ENCODE measurements at regions not wholly inside any gene's neighbourhood (a gene's known extent, or its start where the extent isn't known, plus 50 kb on each side); places are given as distances from the start of the nearest gene placed in this dataset.

DNA sequence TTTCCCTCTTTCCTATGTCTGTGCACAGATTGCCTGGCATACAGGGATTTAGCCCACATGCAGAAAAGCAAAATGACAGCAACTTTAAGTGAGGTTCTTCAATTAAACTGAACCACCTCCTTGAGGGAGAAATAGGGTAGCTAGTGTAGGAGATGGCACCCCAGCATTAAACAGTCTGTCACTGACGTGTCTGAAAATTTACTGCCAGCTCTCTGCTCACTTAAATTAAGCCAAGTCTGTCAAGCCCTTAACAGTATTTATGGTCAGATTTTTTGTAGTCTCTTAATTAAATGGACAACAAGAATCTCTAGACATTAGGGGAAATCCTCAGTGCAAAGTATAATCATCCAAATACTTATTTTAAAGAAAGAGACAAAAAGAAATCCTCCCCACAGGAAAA, 696.5 kb upstream of the PTBP2 start:
- DNase-seq, result no peak

DNA sequence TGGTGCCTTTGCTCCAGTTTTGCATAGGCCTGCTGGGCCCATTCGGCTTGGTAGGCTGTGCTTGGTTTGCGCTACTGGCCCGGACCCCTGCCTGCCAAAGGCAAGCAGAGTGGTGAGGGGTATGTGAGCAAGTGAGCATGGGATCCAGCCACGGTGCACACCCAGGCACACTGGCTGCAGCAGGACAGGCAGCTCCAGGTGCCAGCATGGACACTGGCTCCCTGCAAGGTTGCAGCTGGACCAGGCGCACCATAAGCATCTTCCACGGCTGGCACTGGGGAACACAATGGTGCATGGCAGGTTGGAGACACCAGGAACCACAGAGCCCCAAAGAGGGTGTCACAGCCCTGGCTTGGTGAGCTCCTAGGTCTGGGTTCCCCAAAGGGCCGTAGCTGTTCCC, 693.5 kb upstream of the PTBP2 start:
- no peak for DNase-seq

DNA sequence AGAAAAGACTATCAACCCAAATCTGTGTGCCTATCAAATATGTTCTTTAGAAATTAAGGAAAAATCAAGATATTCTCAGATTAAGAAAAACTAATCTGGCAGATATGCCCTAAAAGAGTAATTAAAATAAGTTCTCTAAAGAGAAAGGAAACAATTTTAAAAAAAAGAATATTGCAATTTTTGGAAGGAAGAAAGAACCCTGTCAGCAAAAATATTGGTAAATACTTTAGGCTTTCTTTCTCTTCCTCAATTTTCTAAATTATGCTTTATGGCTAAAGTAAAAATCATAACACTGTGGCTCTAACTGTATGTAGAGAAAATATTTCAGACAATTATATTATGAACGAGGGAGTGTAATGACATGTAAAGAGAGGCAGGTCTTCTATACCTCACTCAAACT, 691.3 kb upstream of the PTBP2 start:
- no peak for DNase-seq

DNA sequence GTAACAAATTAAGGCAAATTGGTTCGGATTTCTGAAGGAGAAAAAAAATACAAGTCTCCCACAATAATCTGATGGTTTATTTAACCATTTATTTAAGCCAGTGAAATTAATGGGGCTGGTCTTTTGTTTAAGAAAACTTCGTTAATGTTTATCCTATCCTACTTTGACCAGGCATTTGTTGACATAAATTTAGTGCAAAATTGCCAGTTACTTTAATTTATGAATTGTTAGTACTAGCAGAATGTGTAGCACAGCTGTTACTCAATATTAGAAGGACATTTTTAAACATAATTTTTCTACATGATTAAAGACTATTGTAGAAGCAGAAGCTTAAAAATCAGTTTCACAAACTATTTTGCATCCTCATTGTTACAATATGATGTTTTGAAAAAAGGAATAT, 687.6 kb upstream of the PTBP2 start:
- DNase-seq, result no peak

DNA sequence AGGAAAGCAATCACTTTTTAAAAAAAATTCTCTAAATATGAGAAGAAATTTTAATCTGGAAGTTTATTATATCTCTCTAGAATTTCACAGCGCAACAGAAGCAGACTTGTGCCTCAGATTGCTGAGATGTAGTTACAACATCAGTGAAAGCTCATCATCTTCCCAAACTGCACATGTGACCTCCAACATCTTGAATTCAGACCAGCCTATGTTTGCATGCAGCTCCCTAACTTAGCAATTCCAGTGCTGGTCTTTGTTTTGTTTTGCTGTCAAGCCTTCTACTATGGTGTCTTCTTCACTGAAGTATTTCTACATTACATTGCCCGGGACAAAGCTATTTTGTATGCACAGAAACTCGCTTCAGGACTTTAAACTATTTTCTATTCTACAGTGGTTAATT, 684.8 kb upstream of the PTBP2 start:
- DNase-seq, result no peak

DNA sequence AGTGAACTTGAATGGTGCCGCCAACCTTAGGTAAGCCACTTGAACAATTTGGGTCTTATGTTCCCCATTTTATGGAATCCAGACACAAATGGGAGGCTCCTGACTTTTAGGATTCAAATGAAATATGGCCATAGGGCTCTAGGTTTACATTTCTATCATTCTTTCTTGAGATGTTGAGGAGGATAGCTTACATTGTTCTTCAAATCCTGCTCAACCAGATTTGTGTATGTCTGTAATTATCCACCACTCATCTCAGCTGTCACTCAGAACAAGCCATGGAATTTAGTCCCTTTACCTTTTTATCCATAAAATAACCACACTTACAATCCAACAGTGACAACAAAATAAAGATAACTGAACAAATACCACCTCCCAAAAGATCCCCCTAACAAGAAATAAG, 682.9 kb upstream of the PTBP2 start:
- DNase-seq, result no peak

DNA sequence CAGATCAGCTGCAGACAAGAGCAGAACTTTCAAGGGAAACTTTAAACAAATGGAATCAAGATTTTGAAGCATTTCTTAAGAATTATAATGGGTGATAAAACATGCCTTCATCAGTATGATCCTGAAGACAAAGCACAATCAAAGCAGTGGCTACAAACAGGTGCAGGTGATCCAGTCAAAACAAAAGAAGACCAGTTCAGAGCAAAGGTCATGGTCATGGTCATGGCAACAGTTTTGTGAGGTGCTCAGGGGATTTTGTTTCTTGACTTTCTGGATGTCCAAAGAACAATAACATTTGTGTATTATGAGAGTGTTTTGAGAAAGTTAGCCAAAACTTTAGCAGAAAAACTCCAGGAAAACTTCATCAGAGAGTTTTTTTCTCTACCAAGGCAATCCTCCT, 681.7 kb upstream of the PTBP2 start:
- no peak for DNase-seq

DNA sequence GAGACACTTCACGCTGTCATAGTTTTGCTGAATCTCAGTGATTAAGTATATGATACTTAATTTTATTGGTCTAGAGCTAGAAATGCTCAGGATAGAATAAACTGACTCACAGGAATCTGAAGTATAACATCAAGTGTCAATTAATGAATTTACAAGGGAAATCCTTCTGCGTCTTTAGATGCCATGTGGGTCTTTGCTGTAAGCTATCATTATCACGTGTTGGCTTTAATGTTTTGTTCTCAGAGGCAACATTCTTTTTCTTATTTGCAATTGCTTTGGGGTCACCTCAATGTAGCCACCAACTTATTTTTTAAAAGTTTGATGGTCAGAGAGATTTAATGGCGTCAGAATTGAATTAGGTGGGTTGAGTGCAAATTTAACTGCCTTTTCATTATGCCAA, 680.1 kb upstream of the PTBP2 start:
- no peak for DNase-seq

DNA sequence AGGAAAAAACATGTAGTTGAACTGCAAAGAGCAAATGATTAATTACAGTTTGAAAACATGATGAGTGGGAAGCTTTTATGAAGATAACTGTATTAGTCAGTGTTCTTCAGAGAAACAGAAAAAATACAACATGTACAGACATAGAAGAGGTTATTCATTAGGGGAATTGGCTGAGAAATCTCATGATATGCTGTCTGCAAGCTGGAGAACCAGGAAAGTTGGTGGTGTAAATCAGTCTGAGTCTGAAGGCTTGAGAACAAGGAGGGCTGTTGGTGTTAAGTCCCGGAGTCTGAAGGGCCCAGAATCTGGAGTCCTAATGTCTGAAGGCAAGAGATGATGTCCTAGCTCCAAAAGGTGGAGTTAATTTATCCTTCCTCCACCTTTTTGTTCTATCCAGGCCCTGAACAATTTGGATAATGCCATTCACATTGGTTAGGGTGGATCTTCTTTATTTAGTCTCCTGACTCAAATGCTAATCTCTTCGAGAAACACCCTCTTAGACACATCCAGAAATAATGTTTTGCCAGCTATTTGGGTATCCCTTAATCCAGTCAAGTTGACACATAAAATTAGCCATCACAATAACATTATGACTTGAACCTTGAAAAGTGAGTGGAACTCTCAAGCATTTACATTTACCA, 672.9 kb upstream of the PTBP2 start:
- no peak for DNase-seq

DNA sequence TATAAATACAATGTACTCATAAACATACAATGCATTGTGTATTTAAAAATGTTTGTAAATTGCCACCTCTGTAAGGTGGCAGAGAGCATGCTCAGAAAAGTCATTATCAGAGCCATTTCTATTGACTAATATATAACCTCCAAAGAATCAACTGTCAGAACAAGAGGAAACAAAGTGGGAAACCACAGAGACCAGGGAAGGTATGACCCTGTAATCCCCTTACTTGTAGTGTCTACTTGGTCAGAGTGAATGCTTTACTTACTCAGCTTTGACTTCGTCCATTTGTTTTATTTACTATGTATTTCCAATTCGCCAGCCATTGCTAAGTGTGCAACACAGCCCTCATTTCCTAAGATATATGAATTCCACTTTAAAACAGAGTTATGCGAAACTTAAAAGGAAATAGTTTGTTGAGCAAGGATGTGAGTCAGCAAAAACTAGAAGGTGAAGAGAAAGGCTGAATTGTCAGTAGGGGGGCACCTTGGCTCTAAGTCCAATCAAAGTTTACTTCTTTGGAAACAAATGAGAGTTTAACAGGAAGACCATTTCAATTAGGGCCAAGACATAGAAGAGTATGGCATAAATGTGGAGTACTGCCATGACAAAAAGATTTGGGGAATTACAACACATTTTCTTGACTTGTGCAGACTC, 671.7 kb upstream of the PTBP2 start:
- no peak for DNase-seq

DNA sequence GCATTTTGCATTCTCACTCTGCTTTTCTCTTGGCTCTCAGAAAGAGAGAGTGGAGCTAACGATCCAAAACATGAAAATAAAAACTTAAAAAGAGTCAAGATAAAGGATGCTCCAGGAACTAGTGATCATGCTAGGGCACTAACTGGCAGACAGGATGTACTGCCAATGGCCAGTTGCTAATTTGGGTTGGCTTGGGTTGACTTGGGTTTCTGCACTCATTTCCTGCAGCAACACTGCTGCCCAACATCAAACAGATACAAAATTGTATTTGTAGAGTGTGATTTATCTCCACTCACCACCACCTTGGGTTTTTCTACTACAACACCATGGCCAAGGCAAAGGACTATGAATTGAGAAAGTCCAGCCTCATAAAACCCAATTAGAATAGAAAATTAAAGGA, 662.3 kb upstream of the PTBP2 start:
- no peak for DNase-seq

DNA sequence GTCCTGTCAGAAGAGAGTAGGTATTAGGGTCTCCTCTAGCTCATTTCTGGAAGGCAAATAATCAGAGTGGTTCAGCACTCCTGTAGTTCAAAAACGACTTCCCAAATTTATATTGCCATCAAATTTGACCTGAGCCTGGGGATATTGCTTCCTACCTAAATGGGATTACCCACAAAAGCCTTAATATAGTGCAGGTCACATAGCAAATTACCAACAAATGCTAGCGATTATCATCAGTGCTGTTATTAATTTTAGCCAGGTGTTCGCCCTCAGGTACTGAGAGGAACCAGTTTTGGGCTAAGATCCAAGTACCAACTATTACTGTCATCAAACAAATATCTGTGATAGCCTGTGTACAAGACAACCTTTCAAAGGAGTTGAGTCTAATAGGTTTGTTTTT, 661.8 kb upstream of the PTBP2 start:
- no peak for DNase-seq

DNA sequence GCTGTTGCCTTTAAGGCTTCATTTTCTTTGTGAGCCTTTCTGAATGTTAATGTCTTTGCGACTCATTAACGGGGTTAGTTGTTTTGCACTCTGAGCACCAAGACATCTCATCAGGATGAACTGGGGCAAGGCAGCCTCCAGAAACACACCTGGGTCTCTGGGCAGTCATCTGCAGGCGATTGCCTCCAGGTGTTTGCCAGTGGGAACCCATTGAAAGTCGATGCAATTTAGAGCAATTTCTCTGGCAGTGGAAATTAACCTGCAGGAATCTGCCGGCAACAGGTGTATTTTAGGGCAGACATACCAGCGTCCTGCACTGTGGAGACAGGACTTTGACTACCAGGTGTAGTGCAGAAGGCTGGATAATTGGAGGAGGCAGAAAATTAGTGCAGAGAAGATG, 661.0 kb upstream of the PTBP2 start:
- no peak for DNase-seq

DNA sequence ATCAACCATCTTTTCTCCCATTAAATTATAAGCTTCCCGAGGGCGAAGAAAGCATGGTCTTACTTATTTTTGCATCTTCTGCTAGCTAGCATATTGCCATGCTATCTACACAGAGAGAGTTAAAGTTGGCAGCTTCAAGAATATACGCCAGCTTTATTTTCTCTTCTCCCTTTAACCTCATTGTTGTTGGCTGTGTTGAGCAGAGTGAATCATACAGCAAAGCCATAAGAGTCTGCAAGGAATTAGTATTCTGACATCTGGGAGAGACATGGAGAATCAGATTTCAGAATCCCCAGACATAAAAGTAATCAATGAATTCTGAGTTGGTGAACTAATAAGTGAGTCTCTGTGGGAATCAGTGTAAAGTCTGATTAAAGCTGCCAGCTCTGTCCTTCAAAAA, 649.6 kb upstream of the PTBP2 start:
- no peak for DNase-seq

DNA sequence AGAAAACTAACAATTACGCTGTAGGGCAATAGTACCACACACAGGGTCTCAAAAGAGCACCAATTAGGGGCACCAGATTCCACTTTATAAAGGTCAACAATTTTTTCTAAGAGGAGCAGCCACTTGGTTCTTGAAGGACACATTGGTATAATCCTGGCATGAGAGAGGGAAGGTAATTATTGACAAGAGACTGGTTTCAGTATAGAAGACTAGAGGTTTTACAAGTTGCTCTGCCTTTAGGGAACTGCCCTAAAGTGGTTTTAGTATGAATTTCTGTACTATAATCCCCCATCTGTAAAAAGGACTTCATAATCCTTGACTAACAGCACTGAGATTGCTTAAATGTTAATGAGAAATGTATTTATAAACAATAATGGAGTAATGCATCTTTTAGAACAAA, 648.5 kb upstream of the PTBP2 start:
- no peak for DNase-seq

DNA sequence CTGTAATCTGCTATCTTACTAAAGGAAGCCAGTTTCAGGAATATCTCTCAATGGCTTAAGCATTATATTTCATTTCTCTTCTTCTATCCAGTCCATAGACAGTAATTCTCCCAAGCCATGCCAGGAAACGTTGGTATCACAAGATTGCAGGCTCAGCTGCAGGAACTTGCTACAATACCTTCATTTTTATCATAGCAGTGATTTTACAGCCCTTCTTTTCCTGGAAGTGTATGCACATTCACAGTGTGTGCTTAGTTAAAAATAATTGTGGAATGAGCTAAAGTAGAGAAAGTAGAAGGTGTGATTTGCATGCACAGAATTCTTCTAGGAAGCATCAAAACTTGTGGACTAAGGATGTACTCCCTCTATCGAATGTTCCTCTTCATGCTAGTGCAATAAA, 647.2 kb upstream of the PTBP2 start:
- DNase-seq, result no peak

DNA sequence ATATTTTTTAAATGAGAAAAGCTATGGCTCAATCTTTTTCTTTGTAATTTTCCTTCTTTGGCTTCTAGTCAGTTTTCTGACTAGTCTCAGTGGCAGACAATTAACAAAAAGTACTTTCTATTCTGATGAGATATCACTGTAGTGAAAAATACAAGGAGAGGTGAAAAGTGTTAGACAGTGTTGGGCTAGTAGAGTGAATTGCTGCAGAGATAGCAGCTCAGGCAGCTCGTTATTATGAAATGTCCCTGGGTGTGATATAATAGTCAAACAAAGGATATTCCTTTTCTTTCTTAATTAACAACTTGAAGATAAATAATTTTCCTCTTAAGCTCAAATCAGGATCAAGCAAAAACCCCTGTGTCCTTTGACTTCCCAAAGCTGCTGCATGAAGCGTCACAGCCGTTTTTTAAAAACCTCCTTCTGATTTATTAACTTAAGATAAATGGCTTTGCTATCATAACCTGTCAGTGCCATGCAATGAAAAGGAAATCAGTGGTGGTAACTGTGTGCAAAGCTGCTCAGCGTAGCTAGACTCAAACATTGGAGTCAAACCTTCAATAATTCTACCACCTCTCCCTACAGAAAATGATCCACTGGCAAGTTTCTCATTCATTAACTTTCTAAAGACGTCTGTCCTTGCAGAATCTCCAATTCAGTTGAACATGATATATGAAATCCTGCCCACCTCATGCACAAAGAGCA, 646.6 kb upstream of the PTBP2 start:
- DNase-seq, result no peak

DNA sequence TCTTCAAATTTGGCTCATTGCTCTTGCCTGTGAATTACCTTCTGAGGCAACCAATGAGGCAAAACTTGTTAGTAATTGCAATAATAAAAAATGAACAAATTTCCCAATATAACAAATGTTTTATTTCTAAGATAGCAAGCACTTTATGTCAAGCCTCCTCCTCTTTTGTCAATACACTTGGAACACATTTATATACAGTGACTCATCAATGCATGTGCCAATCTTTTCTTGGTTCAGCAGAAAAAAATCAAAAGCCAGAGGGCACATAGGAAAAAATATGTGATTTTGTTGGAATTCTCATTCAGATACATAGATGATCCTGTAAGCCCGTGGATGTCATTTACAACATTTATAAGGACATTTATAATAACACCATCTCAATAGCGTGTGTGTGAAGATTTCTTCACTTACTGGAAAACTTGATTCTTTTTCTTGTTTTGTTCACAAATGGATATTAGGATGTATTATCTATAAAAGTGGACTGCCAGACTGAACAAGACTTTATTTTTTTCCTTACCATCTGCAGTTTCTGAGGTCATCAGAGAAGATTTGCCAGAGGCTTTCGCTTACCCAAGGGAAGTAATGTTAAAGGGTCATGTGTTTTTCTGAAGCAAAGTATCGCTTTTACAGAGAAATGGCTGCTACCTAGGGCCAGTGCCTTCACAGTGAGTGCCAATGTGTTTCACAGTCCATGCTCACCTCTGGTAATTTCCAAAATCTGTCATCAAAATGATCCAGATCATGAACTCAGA, 645.7 kb upstream of the PTBP2 start:
- no peak for DNase-seq

DNA sequence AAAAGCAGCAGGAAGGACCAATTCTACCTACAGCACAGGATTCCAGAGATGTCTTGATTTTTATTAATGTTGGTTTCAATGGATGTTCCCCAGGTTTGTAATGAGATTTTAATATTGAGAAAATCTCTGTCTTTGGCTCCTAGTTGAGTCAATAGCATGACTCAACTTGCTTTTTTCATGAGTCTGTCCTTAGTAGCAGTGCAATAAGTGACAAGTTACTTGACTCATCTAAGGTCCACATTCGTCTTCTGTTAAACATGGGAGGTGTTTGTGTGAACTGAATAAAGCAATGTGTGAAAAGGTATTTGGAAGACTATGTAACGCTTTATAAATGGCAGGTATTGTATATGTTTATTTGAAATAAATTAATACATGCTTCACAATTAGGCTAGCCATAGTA, 645.0 kb upstream of the PTBP2 start:
- DNase-seq, result no peak

DNA sequence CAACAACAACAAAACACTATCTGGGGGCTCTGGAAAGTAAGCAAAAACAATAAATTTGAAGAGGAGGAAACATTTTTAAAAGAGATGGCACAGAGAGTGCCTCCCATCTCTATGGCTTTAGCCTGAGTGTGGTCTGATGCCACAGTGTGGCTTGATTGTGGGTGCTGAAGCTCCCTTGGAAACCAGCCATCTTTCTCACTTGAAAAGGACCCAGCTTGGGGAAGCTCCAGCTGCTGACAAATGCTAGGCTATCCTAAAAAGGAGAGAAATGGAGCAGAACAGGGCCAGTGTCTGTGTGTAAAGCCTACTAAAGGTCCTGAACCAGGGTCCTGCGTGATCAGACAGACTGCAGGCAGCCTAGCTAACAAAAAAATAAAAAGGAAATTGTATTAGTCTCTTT, 642.0 kb upstream of the PTBP2 start:
- DNase-seq, result no peak

DNA sequence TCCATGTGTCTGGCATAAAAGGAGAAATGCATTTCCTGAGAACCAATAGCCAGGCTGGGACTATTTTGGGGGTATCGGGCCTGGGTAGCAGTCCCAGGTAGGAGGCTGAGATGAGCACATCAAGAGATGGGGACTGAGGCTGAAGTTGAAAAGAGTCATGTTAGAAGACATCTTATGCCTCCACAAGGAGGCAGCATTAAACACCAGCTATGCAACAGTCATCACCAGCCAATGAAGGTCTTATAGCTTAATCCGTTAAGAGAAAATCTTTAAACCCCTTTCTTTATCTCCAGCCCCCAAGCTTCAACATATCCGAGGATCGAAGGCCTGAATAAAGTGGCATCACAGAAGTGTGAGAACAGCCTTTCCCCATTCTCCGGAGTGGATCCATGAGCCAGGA, 640.7 kb upstream of the PTBP2 start:
- no peak for DNase-seq

DNA sequence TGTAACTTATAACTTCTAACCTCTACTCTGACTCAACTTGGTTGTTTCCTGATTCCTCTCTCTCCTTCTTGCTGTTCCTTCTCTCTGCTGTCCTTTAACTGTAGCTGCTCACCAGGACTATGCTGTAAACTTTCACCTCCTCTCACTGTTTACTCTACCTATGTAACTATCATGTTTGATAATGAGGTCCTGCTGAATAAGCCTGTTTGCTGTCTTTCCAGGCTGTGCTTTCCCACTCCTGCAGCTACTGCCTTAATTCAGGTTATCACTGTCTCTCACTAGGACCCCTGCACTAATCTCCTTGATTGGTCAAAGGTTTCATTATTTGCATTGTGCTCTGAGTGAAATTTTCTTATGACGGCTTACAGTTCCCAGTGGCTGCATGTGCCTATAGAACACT, 633.9 kb upstream of the PTBP2 start:
- DNase-seq, result no peak

DNA sequence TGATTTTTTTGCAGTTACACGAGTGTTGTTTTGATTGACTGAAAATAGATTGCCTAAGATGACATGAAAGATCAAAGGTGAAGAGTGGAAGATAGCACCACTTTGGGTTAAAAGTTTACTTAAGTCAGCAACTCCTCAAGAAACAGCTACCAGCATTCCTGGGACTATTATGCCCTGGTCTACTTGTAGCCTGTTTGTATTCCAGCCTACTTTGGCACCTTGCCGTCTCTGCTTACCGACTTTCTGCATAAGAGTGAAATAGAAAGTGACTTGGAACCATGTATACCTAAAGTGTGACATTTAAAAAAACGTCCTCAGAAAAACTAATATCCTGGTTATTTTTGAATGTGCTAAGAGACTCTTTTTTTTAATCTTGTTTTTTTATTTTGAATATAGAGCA, 631.5 kb upstream of the PTBP2 start:
- DNase-seq, result no peak
